RWPE1 (cell line): ENCODE measurements at regions not wholly inside any gene's neighbourhood (a gene's known extent, or its start where the extent isn't known, plus 50 kb on each side); places are given as distances from the start of the nearest gene placed in this dataset.

Experiments
- CTCF ChIA-PET: fragments of 350-600 bp; sonication (Branson Sonifier 250); formaldehyde crosslinking; extraction: SDS; loops from one replicate; lab custom pipeline; 2021; lab: Yijun Ruan, JAX
- POLR2A ChIA-PET: fragments of 400-600 bp; formaldehyde crosslinking; extraction: SDS; loops from one replicate; lab custom pipeline; 2020; ENCODE audit warnings: antibody characterized with exemption; ENCODE audit not compliant: low non-redundant PET; lab: Yijun Ruan, JAX
- DNase-seq: peaks from one replicate; pipeline ENCODE4 v3.0.0; 2012; ENCODE audit warnings: low spot score
- H3K27ac ChIP-seq: fragments of 450-650 bp; 2 replicates; pipeline ENCODE4 v1.5.1; 2017
- CTCF ChIP-seq: fragments of 450-650 bp; conservative IDR thresholded peaks from 2 replicates; pipeline ENCODE4 v1.5.1; 2017; ENCODE audit warnings: low read depth, mild to moderate bottlenecking

GRCh38 chr13:107301724-107302374 is 733.9 kb upstream of the ARGLU1 start:
- CTCF ChIA-PET: interaction anchor here (0.7 kb wide), 1 partner anchor 583 kb away, joined by 6 read pairs; no protein-coding TSS in a partner anchor
- H3K27ac ChIP-seq: no peak overlapping the region
- POLR2A ChIA-PET: no interaction called here
- DNase-seq: no peak
- no peak for TF ChIP-seq CTCF

GRCh38 chr13:107299717-107300116 is 731.8 kb upstream of the ARGLU1 start:
- no peak for DNase-seq
- H3K27ac ChIP-seq: no peak overlapping the region
- TF ChIP-seq CTCF: no peak
- ChIA-PET POLR2A (no interaction called here), CTCF (interaction anchor here (0.7 kb wide), 2 partner anchors 96 to 1784 kb away, joined by 3 to 5 read pairs; no protein-coding TSS in a partner anchor)

- TF ChIP-seq CTCF: no peak
- no peak overlapping the region for H3K27ac ChIP-seq
- ChIA-PET CTCF (no interaction called here), POLR2A (no interaction called here)
- DNase-seq: peak; percentile 46
Measured at GRCh38 chr13:107296804-107297203, 728.9 kb upstream of the ARGLU1 start.

- POLR2A ChIA-PET: no interaction called here
Measured at GRCh38 chr13:107295416-107296140, 727.6 kb upstream of the ARGLU1 start.

GRCh38 chr13:107293924-107294323 is 726.0 kb upstream of the ARGLU1 start:
- no peak overlapping the region for H3K27ac ChIP-seq
- POLR2A ChIA-PET: no interaction called here
- no peak for TF ChIP-seq CTCF
- CTCF ChIA-PET: no interaction called here
- no peak for DNase-seq

More at GRCh38 chr13:107295416-107296140, 727.6 kb upstream of the ARGLU1 start:
- TF ChIP-seq CTCF: no peak
- H3K27ac ChIP-seq: no peak overlapping the region
- no peak for DNase-seq
- CTCF ChIA-PET: no interaction called here

GRCh38 chr13:107291875-107292274 is 723.9 kb upstream of the ARGLU1 start:
- H3K27ac ChIP-seq: no peak overlapping the region
- CTCF ChIA-PET: no interaction called here
- no peak for DNase-seq
- no peak for TF ChIP-seq CTCF
- POLR2A ChIA-PET: no interaction called here
